HCT116 (cell line): ENCODE measurements at regions not wholly inside any gene's neighbourhood (a gene's known extent, or its start where the extent isn't known, plus 50 kb on each side); places are given as distances from the start of the nearest gene placed in this dataset.

Experiments
- ATAC-seq: fragments of 200-7000 bp; cut with Tn5 transposase; 2 replicates; pipeline ENCODE4 v1.9.1; 2020; ENCODE audit warnings: mild to moderate bottlenecking, moderate library complexity
- BruUV-seq: library from RNA; stranded (reverse); fragments of 400-500 nt; replicated peaks from 2 replicates; lab custom pipeline; 2021; lab: Mats Ljungman, UMichigan
- CTCF ChIA-PET: fragments of 300-600 bp; sonication (Branson Sonifier 250); formaldehyde crosslinking; loops from one replicate; lab custom pipeline; 2021; ENCODE audit warnings: antibody characterized with exemption; lab: Charles Lee
- POLR2A ChIA-PET: fragments of 300-600, 350-600 bp; sonication (Branson Sonifier 250); formaldehyde crosslinking; loops from one replicate; lab custom pipeline; 2021; ENCODE audit warnings: antibody characterized with exemption; lab: Charles Lee
- RAD21 ChIA-PET, 2 experiments: fragments of 300-600 bp; sonication (Branson Sonifier 250); formaldehyde crosslinking; loops; one replicate each; lab custom pipeline; 2023; ENCODE audit warnings: low total read pairs in 2 of 2; ENCODE audit not compliant: uncharacterized antibody in 2 of 2, unreplicated experiment in 2 of 2, low non-redundant PET in 1 of 2; lab: Charles Lee
- DNase-seq: peaks from one replicate; pipeline ENCODE4 v3.0.0-alpha.2; 2010; ENCODE audit warnings: low read depth, low spot score
- H2AFZ ChIP-seq: fragments of 200-600 bp; shearing (Covaris generic), sonication (generic); 2 replicates; pipeline ENCODE4 v1.6.1; 2017; ENCODE audit warnings: low read depth, mixed run types, mixed read lengths, antibody characterized with exemption, low read length; ENCODE audit not compliant: poor library complexity, severe bottlenecking
- H3K27ac ChIP-seq: 2 replicates; pipeline ENCODE4 v1.5.1; 2012; ENCODE audit warnings: low read depth, low read length
- H3K27me3 ChIP-seq: fragments of 200-600 bp; sonication (generic); 2 replicates; pipeline ENCODE4 v1.6.1; 2016; ENCODE audit warnings: mixed run types, low read length, mixed read lengths; ENCODE audit not compliant: insufficient read depth
- H3K36me3 ChIP-seq, 2 experiments: fragments of 200-500 bp in 1 of 2; fragments of 200-600 bp in 1 of 2; sonication (Bioruptor generic) in 1 of 2; sonication (generic) in 1 of 2; 2 replicates each; pipeline versions ENCODE4 v1.5.1 to v1.6.1; 2014 to 2016; ENCODE audit warnings: low read length in 2 of 2, inconsistent platforms in 1 of 2, mixed read lengths in 1 of 2, mixed run types in 1 of 2; ENCODE audit not compliant: insufficient read depth in 2 of 2, control insufficient read depth in 1 of 2
- H3K4me1 ChIP-seq, 2 experiments: fragments of 200-600 bp in 1 of 2; sonication (generic) in 1 of 2; 2 replicates each; pipeline versions ENCODE4 v1.5.1 to v1.6.1; 2012 to 2017; ENCODE audit warnings: low read length in 2 of 2, inconsistent platforms in 1 of 2, mild to moderate bottlenecking in 1 of 2, mixed read lengths in 1 of 2, mixed run types in 1 of 2, moderate library complexity in 1 of 2; ENCODE audit not compliant: insufficient read depth in 2 of 2, control insufficient read depth in 1 of 2
- H3K4me2 ChIP-seq: fragments of 200-600 bp; sonication (generic); 2 replicates; pipeline ENCODE4 v1.6.1; 2017; ENCODE audit warnings: mixed run types, low read length, mixed read lengths
- H3K4me3 ChIP-seq, 2 experiments: fragments of 200-600 bp in 1 of 2; sonication (generic) in 1 of 2; replicated peaks in 1 of 2; 2 replicates each; pipeline ENCODE4 v1.5.1; 2011 to 2016; ENCODE audit warnings: low read length in 2 of 2, control low read depth in 1 of 2, low read depth in 1 of 2, mild to moderate bottlenecking in 1 of 2, mixed read lengths in 1 of 2, mixed run types in 1 of 2
- H3K79me2 ChIP-seq: fragments of 200-600 bp; sonication (generic); 2 replicates; pipeline ENCODE4 v1.6.1; 2017; ENCODE audit warnings: mild to moderate bottlenecking, mixed run types, low read length, moderate library complexity, mixed read lengths; ENCODE audit not compliant: insufficient read depth
- H3K9ac ChIP-seq: fragments of 200-600 bp; sonication (generic); 2 replicates; pipeline ENCODE4 v1.6.1; 2016; ENCODE audit warnings: low read length, mixed read lengths
- H3K9me2 ChIP-seq: fragments of 200-600 bp; sonication (generic), shearing (Covaris generic); 2 replicates; pipeline ENCODE4 v1.6.1; 2017; ENCODE audit warnings: mixed run types, mild to moderate bottlenecking, moderate library complexity; ENCODE audit not compliant: insufficient read depth
- H3K9me3 ChIP-seq, 2 experiments: fragments of 200-500 bp in 1 of 2; fragments of 200-600 bp in 1 of 2; sonication (Bioruptor generic) in 1 of 2; sonication (generic) in 1 of 2; 2 replicates each; pipeline ENCODE4 v1.6.1; 2014 to 2017; ENCODE audit warnings: low read length in 2 of 2, mixed read lengths in 2 of 2, inconsistent platforms in 1 of 2, low read depth in 1 of 2, mild to moderate bottlenecking in 1 of 2, mixed run types in 1 of 2, moderate library complexity in 1 of 2; ENCODE audit not compliant: control insufficient read depth in 1 of 2, insufficient read depth in 1 of 2
- H4K20me1 ChIP-seq: fragments of 200-600 bp; sonication (generic), shearing (Covaris generic); 2 replicates; pipeline ENCODE4 v1.6.1; 2017; ENCODE audit warnings: mixed run types, mild to moderate bottlenecking, moderate library complexity; ENCODE audit not compliant: insufficient read depth
- ELF1 ChIP-seq: IDR thresholded peaks from 2 replicates; pipeline ENCODE4 v1.6.1; 2012; ENCODE audit warnings: low read depth, borderline replicate concordance
- EZH2phosphoT487 ChIP-seq: fragments of 200-600 bp; IDR thresholded peaks from 2 replicates; pipeline ENCODE4 v1.6.1; 2018; ENCODE audit warnings: antibody characterized with exemption, borderline replicate concordance
- FOSL1 ChIP-seq: IDR thresholded peaks from 2 replicates; pipeline ENCODE4 v1.6.1; 2012; ENCODE audit warnings: low read depth
- JUND ChIP-seq: IDR thresholded peaks from 2 replicates; pipeline ENCODE4 v1.6.1; 2012
- POLR2A ChIP-seq: IDR thresholded peaks from 2 replicates; pipeline ENCODE4 v1.7.0; 2011; ENCODE audit warnings: borderline replicate concordance; ENCODE audit not compliant: insufficient read depth, insufficient read length; ENCODE audit errors: extremely low read depth
- POLR2AphosphoS5 ChIP-seq: IDR thresholded peaks from 2 replicates; pipeline ENCODE4 v1.6.1; 2011; ENCODE audit warnings: mild to moderate bottlenecking, low read depth, low read length, moderate library complexity
- RAD21 ChIP-seq: IDR thresholded peaks from 2 replicates; pipeline ENCODE4 v1.6.1; 2012; ENCODE audit warnings: low read depth, mild to moderate bottlenecking
- SRF ChIP-seq: IDR thresholded peaks from 2 replicates; pipeline ENCODE4 v1.6.1; 2012; ENCODE audit warnings: low read depth
- TCF7L2 ChIP-seq: IDR thresholded peaks from 2 replicates; pipeline ENCODE4 v1.7.0; 2011; ENCODE audit warnings: borderline replicate concordance, inconsistent platforms; ENCODE audit not compliant: insufficient read depth, insufficient read length; ENCODE audit errors: extremely low read depth
- ZFX ChIP-seq: fragments of 450-650 bp; IDR thresholded peaks from 2 replicates; pipeline ENCODE4 v1.6.1; 2017
- ZNF274 ChIP-seq: fragments of 200-500 bp; sonication (Bioruptor generic); IDR thresholded peaks from 2 replicates; pipeline ENCODE4 v1.6.1; 2014; ENCODE audit warnings: mild to moderate bottlenecking, low read depth, low read length, inconsistent platforms
- intact Hi-C: fragments of 100-400 bp; cut with micrococcal nuclease; formaldehyde crosslinking; loops from 2 replicates; pipeline ENCODE4 v1.10.0; 2022
- TF ChIP-seq, protein P1 (sequence below): IDR thresholded peaks from 2 replicates; pipeline ENCODE4 v1.6.1; 2012
- TF ChIP-seq, protein P2 (sequence below): IDR thresholded peaks from 2 replicates; pipeline ENCODE4 v1.6.1; 2011; ENCODE audit warnings: mild to moderate bottlenecking, low read length, moderate library complexity; ENCODE audit not compliant: insufficient replicate concordance; ENCODE audit errors: extremely low read depth
- TF ChIP-seq, protein P3 (sequence below): IDR thresholded peaks from 2 replicates; pipeline ENCODE4 v1.6.1; 2012
- TF ChIP-seq, protein P4 (sequence below), 3 experiments: fragments of 200-600 bp in 1 of 3; sonication (generic) in 1 of 3; IDR thresholded peaks in 2 of 3; conservative IDR thresholded peaks in 1 of 3; 2 replicates each; pipeline ENCODE4 v1.5.1; 2012 to 2017; ENCODE audit warnings: low read depth in 2 of 3, low read length in 2 of 3, antibody characterized with exemption in 1 of 3, borderline replicate concordance in 1 of 3, control low read depth in 1 of 3, mild to moderate bottlenecking in 1 of 3, mixed read lengths in 1 of 3, mixed run types in 1 of 3, moderate library complexity in 1 of 3; ENCODE audit not compliant: insufficient read depth in 1 of 3
- TF ChIP-seq, protein P5 (sequence below): IDR thresholded peaks from 2 replicates; pipeline ENCODE4 v1.6.1; 2012; ENCODE audit warnings: low read depth

DNA sequence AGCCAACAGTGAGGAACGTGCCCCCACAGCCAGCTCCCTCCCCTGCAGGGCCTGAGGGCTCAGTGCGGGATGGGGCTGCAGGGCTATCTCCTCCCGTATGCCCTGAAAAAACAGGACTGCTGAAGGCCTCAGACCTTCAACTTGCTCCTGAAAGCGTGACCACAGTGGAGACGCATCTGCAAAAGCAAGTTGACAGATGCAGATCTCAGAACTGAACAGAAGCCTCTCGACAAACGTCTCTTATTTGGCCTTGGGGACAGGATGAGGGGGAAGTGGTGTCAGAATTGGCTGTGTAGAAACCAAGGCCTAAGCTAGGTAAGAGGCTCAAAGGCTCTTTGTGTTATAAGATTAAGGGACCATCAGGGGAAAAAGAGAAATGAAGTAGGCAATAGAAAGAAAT is 120.7 kb upstream of the SLC22A23 start:
- BruUV-seq: no TSS peak
- Histone ChIP-seq H2AFZ (no peak overlapping the region), H3K4me1 (no peaks in the 10 kb centered on the region), H3K27ac (no peak overlapping the region), H3K9ac (no peak overlapping the region), H3K79me2 (no peaks in the 10 kb centered on the region), H4K20me1 (no peaks in the 10 kb centered on the region), H3K36me3 (no peaks in the 10 kb centered on the region), H3K9me3 (no peaks in the 10 kb centered on the region), H3K27me3 (no peaks in the 10 kb centered on the region), H3K4me2 (no peak overlapping the region), H3K9me2 (no peaks in the 10 kb centered on the region), H3K4me3 (no peak overlapping the region)
- DNase-seq (no peak), ATAC-seq (no peak)
- CTCF ChIA-PET: no interaction called here
- intact Hi-C loops: no loop called here
- TF ChIP-seq SRF (no peak), TCF7L2 (no peak), FOSL1 (no peak), ELF1 (no peak), ZNF274 (no peak), RAD21 (no peak), POLR2A (no peak), ZFX (no peak), JUND (no peak), POLR2AphosphoS5 (no peak), EZH2phosphoT487 (no peak)
- TF ChIP-seq, protein P1, sequence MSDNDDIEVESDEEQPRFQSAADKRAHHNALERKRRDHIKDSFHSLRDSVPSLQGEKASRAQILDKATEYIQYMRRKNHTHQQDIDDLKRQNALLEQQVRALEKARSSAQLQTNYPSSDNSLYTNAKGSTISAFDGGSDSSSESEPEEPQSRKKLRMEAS: no peak
- TF ChIP-seq, protein P2, sequence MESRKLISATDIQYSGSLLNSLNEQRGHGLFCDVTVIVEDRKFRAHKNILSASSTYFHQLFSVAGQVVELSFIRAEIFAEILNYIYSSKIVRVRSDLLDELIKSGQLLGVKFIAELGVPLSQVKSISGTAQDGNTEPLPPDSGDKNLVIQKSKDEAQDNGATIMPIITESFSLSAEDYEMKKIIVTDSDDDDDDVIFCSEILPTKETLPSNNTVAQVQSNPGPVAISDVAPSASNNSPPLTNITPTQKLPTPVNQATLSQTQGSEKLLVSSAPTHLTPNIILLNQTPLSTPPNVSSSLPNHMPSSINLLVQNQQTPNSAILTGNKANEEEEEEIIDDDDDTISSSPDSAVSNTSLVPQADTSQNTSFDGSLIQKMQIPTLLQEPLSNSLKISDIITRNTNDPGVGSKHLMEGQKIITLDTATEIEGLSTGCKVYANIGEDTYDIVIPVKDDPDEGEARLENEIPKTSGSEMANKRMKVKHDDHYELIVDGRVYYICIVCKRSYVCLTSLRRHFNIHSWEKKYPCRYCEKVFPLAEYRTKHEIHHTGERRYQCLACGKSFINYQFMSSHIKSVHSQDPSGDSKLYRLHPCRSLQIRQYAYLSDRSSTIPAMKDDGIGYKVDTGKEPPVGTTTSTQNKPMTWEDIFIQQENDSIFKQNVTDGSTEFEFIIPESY: no peak
- TF ChIP-seq, protein P3, sequence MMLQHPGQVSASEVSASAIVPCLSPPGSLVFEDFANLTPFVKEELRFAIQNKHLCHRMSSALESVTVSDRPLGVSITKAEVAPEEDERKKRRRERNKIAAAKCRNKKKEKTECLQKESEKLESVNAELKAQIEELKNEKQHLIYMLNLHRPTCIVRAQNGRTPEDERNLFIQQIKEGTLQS: no peak
- TF ChIP-seq, protein P4, sequence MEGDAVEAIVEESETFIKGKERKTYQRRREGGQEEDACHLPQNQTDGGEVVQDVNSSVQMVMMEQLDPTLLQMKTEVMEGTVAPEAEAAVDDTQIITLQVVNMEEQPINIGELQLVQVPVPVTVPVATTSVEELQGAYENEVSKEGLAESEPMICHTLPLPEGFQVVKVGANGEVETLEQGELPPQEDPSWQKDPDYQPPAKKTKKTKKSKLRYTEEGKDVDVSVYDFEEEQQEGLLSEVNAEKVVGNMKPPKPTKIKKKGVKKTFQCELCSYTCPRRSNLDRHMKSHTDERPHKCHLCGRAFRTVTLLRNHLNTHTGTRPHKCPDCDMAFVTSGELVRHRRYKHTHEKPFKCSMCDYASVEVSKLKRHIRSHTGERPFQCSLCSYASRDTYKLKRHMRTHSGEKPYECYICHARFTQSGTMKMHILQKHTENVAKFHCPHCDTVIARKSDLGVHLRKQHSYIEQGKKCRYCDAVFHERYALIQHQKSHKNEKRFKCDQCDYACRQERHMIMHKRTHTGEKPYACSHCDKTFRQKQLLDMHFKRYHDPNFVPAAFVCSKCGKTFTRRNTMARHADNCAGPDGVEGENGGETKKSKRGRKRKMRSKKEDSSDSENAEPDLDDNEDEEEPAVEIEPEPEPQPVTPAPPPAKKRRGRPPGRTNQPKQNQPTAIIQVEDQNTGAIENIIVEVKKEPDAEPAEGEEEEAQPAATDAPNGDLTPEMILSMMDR (IDR thresholded peaks at IDR 0.05 in 2 of 3, conservative IDR thresholded peaks at IDR 0.05 in 1 of 3; ENCODE audit: borderline replicate concordance in 1 of 3, insufficient read depth in 1 of 3, low read depth in 2 of 3, low read length in 2 of 3): no peak
- TF ChIP-seq, protein P5, sequence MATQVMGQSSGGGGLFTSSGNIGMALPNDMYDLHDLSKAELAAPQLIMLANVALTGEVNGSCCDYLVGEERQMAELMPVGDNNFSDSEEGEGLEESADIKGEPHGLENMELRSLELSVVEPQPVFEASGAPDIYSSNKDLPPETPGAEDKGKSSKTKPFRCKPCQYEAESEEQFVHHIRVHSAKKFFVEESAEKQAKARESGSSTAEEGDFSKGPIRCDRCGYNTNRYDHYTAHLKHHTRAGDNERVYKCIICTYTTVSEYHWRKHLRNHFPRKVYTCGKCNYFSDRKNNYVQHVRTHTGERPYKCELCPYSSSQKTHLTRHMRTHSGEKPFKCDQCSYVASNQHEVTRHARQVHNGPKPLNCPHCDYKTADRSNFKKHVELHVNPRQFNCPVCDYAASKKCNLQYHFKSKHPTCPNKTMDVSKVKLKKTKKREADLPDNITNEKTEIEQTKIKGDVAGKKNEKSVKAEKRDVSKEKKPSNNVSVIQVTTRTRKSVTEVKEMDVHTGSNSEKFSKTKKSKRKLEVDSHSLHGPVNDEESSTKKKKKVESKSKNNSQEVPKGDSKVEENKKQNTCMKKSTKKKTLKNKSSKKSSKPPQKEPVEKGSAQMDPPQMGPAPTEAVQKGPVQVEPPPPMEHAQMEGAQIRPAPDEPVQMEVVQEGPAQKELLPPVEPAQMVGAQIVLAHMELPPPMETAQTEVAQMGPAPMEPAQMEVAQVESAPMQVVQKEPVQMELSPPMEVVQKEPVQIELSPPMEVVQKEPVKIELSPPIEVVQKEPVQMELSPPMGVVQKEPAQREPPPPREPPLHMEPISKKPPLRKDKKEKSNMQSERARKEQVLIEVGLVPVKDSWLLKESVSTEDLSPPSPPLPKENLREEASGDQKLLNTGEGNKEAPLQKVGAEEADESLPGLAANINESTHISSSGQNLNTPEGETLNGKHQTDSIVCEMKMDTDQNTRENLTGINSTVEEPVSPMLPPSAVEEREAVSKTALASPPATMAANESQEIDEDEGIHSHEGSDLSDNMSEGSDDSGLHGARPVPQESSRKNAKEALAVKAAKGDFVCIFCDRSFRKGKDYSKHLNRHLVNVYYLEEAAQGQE: no peak
- RAD21 ChIA-PET: no interaction called here
- POLR2A ChIA-PET: no interaction called here
